Tibial nerve (tissue), 4 donors: ENCODE measurements at regions not wholly inside any gene's neighbourhood (a gene's known extent, or its start where the extent isn't known, plus 50 kb on each side); places are given as distances from the start of the nearest gene placed in this dataset.

ENCODE experiments used
- EP300 ChIP-seq, 2 donors: sonication (generic); formaldehyde crosslinking; IDR thresholded peaks; one replicate each; pipeline ENCODE4 v1.6.1; 2017; ENCODE audit warnings: antibody characterized with exemption in 2 of 2, mild to moderate bottlenecking in 1 of 2
- POLR2A ChIP-seq, 2 donors: fragments of 450-650 bp; IDR thresholded peaks; one replicate each; pipeline ENCODE4 v1.6.1; 2017; ENCODE audit warnings: antibody characterized with exemption in 2 of 2, mild to moderate bottlenecking in 2 of 2, moderate library complexity in 2 of 2
- TF ChIP-seq, protein P1 (sequence below), 5 experiments: fragments of 200-600 bp in 3 of 5; fragments of 450-650 bp in 2 of 5; sonication (generic) in 3 of 5; IDR thresholded peaks; one replicate each; pipeline ENCODE4 v1.5.1; 2016 to 2019; ENCODE audit warnings: antibody characterized with exemption in 5 of 5, mild to moderate bottlenecking in 3 of 5, moderate library complexity in 2 of 5

DNA sequence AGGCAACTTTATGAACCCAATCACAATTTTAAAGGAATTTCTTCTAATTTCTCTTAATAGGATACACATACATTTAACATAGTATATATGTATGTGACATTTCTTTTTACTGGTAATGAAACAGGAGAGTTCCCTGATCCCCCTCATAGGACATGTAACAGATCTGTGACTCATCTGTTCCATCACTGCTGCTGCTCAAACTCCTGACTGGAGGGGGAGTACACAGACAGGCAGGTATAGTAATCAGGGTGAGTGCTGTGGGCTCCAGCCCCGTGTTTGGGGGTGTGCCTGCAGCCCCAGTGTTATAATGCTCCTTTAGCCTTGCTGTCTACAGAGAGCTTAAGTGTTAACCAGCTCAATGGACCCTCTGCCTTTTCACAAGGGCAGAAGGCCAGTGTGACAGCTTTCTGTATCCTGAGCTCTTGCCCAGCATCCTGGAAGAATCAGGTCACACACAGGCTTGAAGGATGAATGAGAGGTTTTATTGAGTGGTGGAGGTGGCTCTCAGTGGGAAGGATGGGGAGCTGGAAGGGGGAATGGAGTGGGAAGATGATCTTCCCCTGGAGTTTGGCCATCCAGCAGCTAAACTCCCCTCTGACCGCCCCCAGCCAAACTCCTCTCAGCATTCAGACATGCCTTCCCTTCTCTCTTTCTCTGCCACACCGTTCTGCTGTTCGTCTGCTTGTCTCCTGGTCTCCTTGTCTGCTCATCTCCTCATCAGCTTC lies 161.3 kb downstream of the ZNF608 start:
- TF ChIP-seq, protein P1, sequence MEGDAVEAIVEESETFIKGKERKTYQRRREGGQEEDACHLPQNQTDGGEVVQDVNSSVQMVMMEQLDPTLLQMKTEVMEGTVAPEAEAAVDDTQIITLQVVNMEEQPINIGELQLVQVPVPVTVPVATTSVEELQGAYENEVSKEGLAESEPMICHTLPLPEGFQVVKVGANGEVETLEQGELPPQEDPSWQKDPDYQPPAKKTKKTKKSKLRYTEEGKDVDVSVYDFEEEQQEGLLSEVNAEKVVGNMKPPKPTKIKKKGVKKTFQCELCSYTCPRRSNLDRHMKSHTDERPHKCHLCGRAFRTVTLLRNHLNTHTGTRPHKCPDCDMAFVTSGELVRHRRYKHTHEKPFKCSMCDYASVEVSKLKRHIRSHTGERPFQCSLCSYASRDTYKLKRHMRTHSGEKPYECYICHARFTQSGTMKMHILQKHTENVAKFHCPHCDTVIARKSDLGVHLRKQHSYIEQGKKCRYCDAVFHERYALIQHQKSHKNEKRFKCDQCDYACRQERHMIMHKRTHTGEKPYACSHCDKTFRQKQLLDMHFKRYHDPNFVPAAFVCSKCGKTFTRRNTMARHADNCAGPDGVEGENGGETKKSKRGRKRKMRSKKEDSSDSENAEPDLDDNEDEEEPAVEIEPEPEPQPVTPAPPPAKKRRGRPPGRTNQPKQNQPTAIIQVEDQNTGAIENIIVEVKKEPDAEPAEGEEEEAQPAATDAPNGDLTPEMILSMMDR (IDR thresholded peaks at IDR 0.05): no peak
- TF ChIP-seq POLR2A (IDR thresholded peaks at IDR 0.05) (no peak), EP300 (IDR thresholded peaks at IDR 0.05) (no peak)
